ENCODE measurements at regions not wholly inside any gene's neighbourhood (a gene's known extent, or its start where the extent isn't known, plus 50 kb on each side); places are given as distances from the start of the nearest gene placed in this dataset.

DNA sequence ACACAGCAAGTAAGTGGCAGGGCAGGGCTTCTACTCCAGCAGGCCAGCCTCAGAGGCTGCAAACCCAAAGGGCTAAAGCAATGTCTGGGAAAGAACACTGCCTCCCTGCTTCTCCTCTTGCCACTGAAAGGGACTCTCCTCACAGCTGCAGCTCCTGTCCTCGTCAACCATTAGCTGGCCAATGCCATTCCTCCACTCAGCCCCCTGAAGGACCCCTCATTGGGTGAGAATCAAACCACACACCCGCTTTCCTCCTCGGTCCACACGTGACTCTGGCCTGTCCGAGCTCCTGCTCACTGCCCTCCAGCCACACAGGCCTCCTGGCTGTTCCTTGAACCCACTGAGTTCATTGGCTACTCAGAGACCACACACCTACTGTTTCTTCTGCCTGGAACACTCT is 253.7 kb upstream of the TLE3 start:
- DNase-seq: no peak

GRCh38 chr15:70348581-70349344 is 251.0 kb upstream of the TLE3 start:
- peak in 1 of 2 donors; percentile 29 for DNase-seq

- DNase-seq: no peak
These were observed 250.5 kb upstream of the TLE3 start for GRCh38 chr15:70348226-70348543.

DNA sequence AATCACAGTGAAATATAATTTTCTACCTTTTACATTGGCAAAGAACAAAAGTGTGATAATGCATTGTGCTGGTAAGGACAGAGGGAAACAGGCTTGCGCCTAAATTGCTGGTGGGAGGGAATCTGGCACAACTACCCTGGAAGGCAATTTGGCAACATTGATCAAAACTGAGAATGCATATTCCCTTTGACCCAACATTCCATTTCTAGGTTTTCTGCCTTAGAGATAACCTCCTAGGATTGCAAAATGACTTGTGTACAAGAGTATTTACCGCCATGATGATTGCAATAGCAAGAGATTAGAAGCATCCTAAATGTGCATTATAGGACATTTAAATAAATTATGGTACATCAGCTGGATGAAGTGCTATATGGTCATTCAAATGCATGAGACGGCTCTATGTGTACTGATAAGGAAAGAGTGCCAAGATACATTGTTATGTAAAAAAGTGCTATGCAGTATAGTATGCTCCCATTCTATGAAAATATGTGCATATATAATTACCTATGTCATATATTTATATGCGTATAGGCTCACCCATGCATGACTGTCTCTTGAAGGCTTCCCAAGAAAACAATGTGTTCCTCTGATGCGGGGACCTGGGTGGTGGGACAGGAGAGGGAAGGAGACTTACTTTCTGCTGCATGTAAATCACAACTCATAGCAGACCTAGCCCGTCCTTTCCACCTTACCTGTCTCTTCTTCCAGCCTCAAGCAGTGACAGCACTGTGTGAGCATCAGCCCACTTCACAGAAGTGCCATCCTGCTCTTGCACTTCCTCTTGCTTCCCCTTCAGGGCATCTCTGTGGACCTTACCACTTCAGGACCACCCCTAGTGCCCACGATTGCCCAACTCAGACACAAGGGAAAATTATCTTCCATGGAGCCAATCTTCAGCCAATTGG is 249.9 kb upstream of the TLE3 start:
- DNase-seq: no peak

DNA sequence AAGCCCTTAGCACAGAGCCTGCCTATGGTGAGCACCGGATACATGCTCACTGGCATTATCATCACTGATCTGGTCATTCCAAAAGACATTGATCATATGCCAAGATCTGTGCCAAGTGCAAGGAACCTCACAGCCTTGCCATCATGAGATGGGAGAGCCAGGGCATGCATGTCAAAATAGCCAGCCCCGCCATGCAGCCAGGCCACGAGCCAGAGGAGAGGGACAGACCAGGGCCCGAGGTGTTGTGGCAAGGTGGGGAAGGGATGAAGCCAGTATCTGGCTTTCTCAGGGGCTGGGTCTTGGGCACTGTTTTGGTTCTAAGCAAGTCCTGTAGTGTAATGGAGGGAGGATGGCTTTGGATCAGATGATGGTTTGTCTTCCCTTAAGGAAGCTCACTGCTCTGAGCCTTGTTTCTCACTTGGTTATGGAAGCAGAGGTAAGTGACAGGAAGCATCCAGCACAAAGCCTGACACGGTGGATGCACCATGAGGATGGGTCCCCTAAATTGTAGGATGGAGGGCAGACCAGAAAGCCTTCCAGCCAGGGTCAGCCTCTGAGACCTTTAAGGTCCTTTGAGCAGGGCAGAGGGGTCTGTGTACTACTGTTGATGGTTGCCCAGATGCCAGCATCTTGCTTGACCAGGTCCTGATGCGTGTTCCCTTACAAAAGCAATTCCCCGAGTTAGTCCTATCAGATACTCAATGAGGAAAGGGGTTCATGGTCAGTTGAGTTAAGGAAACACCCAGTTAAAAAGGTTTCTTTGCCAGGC is 247.7 kb upstream of the TLE3 start:
- DNase-seq: no peak

DNA sequence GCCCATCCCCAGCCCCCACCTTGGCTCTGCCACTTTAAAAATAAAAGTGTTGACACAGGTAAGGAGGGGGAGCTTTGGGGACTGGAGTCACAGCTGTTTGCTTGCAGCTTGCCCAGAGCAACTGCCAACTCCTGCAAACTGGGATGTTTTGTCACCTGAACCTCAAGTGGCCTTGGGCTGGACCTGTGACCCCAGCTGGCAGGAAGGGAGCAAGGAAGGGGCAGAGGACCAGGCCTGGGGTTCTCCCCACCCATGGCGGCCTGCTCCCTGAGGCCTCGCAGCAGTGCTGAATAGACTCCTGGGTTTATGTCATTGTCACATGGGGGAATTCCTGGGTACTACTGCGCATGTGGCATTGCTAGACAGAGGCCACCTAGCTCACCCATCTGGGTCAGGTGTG is 246.9 kb upstream of the TLE3 start:
- DNase-seq: no peak

GRCh38 chr15:70343961-70344621 is 246.4 kb upstream of the TLE3 start:
- no peak for DNase-seq

- DNase-seq: no peak
These were observed 245.1 kb upstream of the TLE3 start for GRCh38 chr15:70342554-70343548.

DNA sequence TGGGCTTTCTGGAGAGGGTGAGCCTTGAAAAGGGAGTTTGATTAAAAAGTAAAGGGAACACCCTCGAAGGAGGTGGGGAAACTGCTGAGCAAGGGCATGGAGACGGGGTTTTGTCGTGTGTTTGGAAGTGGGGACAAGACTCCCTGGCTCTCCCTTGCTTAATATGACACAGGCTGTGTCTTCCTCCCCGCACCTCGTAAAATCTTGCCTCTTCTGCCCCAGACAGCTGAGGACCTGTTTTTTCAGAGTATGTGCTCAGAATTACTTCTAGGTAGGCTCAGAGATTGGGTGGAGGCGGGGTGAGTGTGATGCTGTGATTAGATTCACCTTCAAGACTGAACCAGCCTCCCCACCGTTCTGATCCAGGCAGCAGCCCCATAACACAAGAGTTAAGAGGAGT is 244.4 kb upstream of the TLE3 start:
- DNase-seq: no peak

GRCh38 chr15:70341566-70341965 is 243.8 kb upstream of the TLE3 start:
- no peak for DNase-seq

GRCh38 chr15:70340494-70340870 is 242.8 kb upstream of the TLE3 start:
- no peak for DNase-seq

DNA sequence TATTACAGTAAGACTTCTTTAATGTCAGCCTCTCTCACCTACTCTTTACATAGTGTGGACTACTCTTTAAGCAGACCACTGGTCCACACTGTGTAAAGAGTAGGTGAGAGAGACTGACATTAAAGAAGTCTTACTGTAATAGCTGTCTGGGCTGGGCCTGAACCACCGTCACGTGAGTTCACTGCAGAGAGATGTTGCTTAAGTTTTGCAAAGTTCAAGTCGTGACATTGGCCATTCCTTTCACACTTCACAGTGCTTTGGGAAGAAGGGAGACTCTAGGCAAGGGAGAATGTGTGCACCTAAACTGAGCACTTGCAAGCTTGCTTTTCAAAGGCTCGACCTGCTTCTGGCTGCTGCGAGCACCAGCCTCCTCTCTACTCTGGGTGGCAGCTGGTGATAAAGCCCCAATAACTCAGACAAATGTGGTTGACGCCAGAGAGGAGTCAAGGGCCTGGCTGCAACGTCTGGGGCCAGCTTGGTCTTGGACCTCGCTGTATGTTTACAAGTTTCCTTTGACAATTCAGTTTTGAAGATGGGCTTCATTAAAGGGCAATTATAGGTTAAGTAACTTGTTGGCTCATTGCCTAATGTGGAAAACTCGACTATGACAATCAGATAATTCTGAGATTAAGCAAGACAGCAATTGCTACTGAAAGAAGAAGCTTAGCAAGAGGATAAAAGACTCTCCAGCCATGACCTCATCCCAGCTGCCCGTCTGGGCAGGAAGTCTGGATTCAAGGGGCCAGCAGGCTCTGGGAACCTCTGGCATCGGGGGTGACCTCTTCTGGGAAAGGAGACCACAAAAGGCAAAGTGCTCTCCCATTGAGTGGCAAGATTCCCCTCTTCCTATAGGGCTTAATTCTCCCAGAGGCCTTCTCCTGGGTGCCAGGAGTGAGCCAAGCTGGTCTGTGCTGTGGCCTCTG is 242.1 kb upstream of the TLE3 start:
- DNase-seq: peak; percentile 88 to 92

GRCh38 chr15:70337277-70338186 is 239.8 kb upstream of the TLE3 start:
- peak; percentile 87 to 89 for DNase-seq

DNA sequence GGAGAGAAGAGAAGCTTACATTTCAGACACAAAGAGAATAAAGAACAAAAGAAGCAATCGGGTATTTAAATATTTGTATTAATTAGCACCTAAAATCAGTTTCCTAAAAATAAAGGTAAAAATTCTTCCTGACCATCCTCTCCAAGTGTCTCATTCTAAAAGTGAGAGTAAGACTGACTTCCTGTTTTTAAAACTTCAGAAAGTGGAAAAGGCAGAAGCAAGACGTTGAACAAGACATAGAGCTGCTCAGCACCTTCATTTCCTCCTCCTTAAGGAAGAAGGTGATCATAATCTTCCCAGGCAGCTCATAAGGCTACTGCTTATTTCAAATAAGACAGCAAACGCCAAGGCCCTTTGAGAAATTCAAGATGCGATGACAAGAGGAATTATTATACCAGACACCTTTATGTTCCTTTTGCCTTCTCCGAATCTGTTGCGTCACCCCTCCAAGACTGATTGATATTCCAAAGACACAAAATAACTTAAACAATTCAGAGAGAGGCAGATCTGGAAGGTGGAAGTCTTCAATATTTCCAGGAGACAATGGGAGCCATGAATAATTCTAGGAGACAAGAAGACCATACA is 238.8 kb upstream of the TLE3 start:
- DNase-seq: no peak

DNA sequence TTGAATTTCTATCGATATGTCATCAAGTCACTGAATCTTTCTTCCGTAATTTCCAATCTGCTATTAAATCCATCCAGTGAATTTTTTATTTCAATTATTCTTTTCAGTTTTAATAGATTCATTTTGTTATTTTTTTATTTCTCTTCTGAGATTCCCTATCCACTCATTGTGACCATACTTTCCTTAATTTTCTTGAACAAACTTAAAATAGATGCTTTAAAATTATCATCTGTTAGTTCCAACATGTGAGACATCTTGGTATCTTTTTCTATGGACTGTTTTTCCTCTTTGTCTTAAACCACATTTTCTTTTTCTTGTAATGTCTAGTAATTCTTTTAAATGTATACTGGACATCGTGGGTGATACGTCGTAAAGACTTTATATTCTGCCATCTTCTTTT is 236.6 kb upstream of the TLE3 start:
- no peak for DNase-seq

DNA sequence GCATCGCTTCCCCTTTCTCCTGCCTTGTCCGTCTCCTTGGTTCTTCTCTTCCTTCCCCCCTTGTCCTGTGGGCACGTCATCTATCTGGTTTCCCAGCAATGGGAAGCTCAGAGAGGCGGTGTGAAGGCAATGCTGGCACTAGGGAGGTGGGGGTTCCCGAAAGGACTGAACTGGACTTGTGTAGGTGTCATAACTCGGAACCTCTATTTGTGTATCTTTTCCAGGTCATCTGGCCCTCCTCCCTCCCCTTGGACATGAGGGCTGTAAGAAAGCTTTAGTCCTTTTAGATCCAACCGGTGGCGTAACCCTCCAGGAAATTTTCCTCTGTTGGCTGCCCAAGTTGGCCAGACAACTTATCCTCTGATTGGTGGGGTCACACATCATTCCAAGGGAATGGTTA is 231.5 kb upstream of the TLE3 start:
- no peak for DNase-seq

DNA sequence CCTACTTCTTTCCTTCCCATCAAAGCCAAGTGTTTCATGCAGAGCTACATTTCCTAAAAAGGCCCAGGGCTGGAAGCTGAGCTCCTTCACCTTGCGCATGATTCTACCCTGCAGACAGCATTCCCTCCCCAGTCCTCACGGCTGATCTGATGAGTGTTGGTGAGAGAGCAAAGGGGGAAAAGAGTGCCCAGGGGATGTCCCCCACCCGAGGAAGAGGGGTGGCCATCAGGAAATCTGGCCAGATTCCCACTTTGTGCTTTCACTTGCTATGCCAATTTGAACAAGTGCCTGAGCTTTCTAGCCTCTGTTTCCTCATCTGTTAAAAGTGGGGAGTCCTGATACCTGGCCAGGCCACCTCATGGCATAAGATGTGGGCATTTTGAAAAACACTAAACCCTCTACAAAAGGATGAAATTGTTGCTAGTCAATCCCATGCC is 231.0 kb upstream of the TLE3 start:
- no peak for DNase-seq
